GM23338 (cell line): ENCODE measurements at regions not wholly inside any gene's neighbourhood (a gene's known extent, or its start where the extent isn't known, plus 50 kb on each side); places are given as distances from the start of the nearest gene placed in this dataset.

Experiments
- EZH2 ChIP-seq: fragments of 200-600 bp; sonication (generic); IDR thresholded peaks from one replicate; pipeline ENCODE4 v1.8.0; 2017; ENCODE audit warnings: antibody characterized with exemption, mild to moderate bottlenecking, low read depth; ENCODE audit not compliant: unreplicated experiment
- NANOG ChIP-seq: IDR thresholded peaks from 2 replicates; pipeline ENCODE4 v1.6.1; 2016; ENCODE audit warnings: antibody characterized with exemption, borderline replicate concordance
- POLR2AphosphoS5 ChIP-seq: IDR thresholded peaks from 2 replicates; pipeline ENCODE4 v1.6.1; 2016; ENCODE audit warnings: antibody characterized with exemption, low read depth
- TF ChIP-seq, protein P1 (sequence below), 2 experiments: fragments of 200-600 bp in 1 of 2; sonication (generic) in 1 of 2; conservative IDR thresholded peaks; 2 replicates each; pipeline versions ENCODE4 v1.5.1 to v1.6.1; 2016 to 2017; ENCODE audit warnings: antibody characterized with exemption in 2 of 2, low read depth in 2 of 2, mild to moderate bottlenecking in 2 of 2, moderate library complexity in 1 of 2

- TF ChIP-seq POLR2AphosphoS5: no peak
- TF ChIP-seq NANOG: no peak
- TF ChIP-seq EZH2: no peak
- TF ChIP-seq, protein P1, sequence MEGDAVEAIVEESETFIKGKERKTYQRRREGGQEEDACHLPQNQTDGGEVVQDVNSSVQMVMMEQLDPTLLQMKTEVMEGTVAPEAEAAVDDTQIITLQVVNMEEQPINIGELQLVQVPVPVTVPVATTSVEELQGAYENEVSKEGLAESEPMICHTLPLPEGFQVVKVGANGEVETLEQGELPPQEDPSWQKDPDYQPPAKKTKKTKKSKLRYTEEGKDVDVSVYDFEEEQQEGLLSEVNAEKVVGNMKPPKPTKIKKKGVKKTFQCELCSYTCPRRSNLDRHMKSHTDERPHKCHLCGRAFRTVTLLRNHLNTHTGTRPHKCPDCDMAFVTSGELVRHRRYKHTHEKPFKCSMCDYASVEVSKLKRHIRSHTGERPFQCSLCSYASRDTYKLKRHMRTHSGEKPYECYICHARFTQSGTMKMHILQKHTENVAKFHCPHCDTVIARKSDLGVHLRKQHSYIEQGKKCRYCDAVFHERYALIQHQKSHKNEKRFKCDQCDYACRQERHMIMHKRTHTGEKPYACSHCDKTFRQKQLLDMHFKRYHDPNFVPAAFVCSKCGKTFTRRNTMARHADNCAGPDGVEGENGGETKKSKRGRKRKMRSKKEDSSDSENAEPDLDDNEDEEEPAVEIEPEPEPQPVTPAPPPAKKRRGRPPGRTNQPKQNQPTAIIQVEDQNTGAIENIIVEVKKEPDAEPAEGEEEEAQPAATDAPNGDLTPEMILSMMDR (conservative IDR thresholded peaks at IDR 0.05; ENCODE audit: low read depth in 2 of 2): no peak
These were observed 149.7 kb upstream of the NUDT6 start for GRCh38 chr4:123072060-123072459.
